ENCODE measurements at regions not wholly inside any gene's neighbourhood (a gene's known extent, or its start where the extent isn't known, plus 50 kb on each side); places are given as distances from the start of the nearest gene placed in this dataset.
"Not testable (repeated sequence)": the region's sequence is repeated elsewhere in the genome, so short reads cannot be mapped to it uniquely, and the experiment has no call there.

GRCh38 chr1:206384029-206384807 lies 86.1 kb upstream of the IKBKE start:
- peak; percentile 20 for TF ChIP-seq CTCF (IDR thresholded peaks at IDR 0.05)
- H3K9me3 ChIP-seq (ENCODE audit: control insufficient read depth, low read length); H3K4me2 ChIP-seq (ENCODE audit: low read length): not testable (repeated sequence)

GRCh38 chr1:206384891-206385290 lies 85.4 kb upstream of the IKBKE start:
- not testable (repeated sequence) for H3K9me3 ChIP-seq (ENCODE audit: control insufficient read depth, low read length); H3K4me1 ChIP-seq; H3K4me3 ChIP-seq (ENCODE audit: low read depth, low read length); H3K4me2 ChIP-seq (ENCODE audit: low read length); H3K36me3 ChIP-seq (ENCODE audit: control insufficient read depth, insufficient read depth, low read length); H3K27me3 ChIP-seq (ENCODE audit: control insufficient read depth, insufficient read depth, low read length); H3K9ac ChIP-seq; H3K79me2 ChIP-seq; H2AFZ ChIP-seq; H3K27ac ChIP-seq

More at GRCh38 chr1:206384029-206384807, 86.1 kb upstream of the IKBKE start:
- H3K27me3 ChIP-seq (ENCODE audit: control insufficient read depth, insufficient read depth, low read length); H3K79me2 ChIP-seq; H3K27ac ChIP-seq; H3K4me3 ChIP-seq (ENCODE audit: low read depth, low read length); H3K4me1 ChIP-seq; H3K36me3 ChIP-seq (ENCODE audit: control insufficient read depth, insufficient read depth, low read length); H3K9ac ChIP-seq; H2AFZ ChIP-seq: not testable (repeated sequence)

- not testable (repeated sequence) for H2AFZ ChIP-seq; H3K27ac ChIP-seq; H3K9me3 ChIP-seq (ENCODE audit: control insufficient read depth, low read length); H3K4me1 ChIP-seq; H3K36me3 ChIP-seq (ENCODE audit: control insufficient read depth, insufficient read depth, low read length); H3K4me2 ChIP-seq (ENCODE audit: low read length); H3K27me3 ChIP-seq (ENCODE audit: control insufficient read depth, insufficient read depth, low read length); H3K4me3 ChIP-seq (ENCODE audit: low read depth, low read length); H3K79me2 ChIP-seq; H3K9ac ChIP-seq
Measured at GRCh38 chr1:206387631-206388030, 82.6 kb upstream of the IKBKE start.

- not testable (repeated sequence) for H3K27ac ChIP-seq; H3K9ac ChIP-seq; H3K4me2 ChIP-seq (ENCODE audit: low read length); H3K4me3 ChIP-seq (ENCODE audit: low read depth, low read length); H3K36me3 ChIP-seq (ENCODE audit: control insufficient read depth, insufficient read depth, low read length); H3K9me3 ChIP-seq (ENCODE audit: control insufficient read depth, low read length); H3K79me2 ChIP-seq; H3K27me3 ChIP-seq (ENCODE audit: control insufficient read depth, insufficient read depth, low read length); H3K4me1 ChIP-seq; H2AFZ ChIP-seq
Measured at GRCh38 chr1:206391903-206392302, 78.4 kb upstream of the IKBKE start.

GRCh38 chr1:206397501-206397900 lies 72.8 kb upstream of the IKBKE start:
- H3K27ac ChIP-seq; H3K4me3 ChIP-seq (ENCODE audit: low read depth, low read length); H3K36me3 ChIP-seq (ENCODE audit: control insufficient read depth, insufficient read depth, low read length); H3K9me3 ChIP-seq (ENCODE audit: control insufficient read depth, low read length); H3K4me2 ChIP-seq (ENCODE audit: low read length); H3K9ac ChIP-seq; H3K79me2 ChIP-seq; H2AFZ ChIP-seq; H3K27me3 ChIP-seq (ENCODE audit: control insufficient read depth, insufficient read depth, low read length); H3K4me1 ChIP-seq: not testable (repeated sequence)

GRCh38 chr1:206398261-206398660 lies 72.0 kb upstream of the IKBKE start:
- H3K36me3 ChIP-seq (ENCODE audit: control insufficient read depth, insufficient read depth, low read length); H3K4me3 ChIP-seq (ENCODE audit: low read depth, low read length); H3K27me3 ChIP-seq (ENCODE audit: control insufficient read depth, insufficient read depth, low read length); H3K4me2 ChIP-seq (ENCODE audit: low read length); H2AFZ ChIP-seq; H3K79me2 ChIP-seq; H3K4me1 ChIP-seq; H3K9me3 ChIP-seq (ENCODE audit: control insufficient read depth, low read length); H3K27ac ChIP-seq; H3K9ac ChIP-seq: not testable (repeated sequence)

- not testable (repeated sequence) for H3K9ac ChIP-seq; H3K79me2 ChIP-seq; H3K27ac ChIP-seq; H3K36me3 ChIP-seq (ENCODE audit: control insufficient read depth, insufficient read depth, low read length); H3K4me3 ChIP-seq (ENCODE audit: low read depth, low read length); H3K4me1 ChIP-seq; H3K27me3 ChIP-seq (ENCODE audit: control insufficient read depth, insufficient read depth, low read length); H2AFZ ChIP-seq; H3K9me3 ChIP-seq (ENCODE audit: control insufficient read depth, low read length); H3K4me2 ChIP-seq (ENCODE audit: low read length)
Measured at GRCh38 chr1:206403612-206404307, 66.5 kb upstream of the IKBKE start.

GRCh38 chr1:206404309-206405027 lies 65.8 kb upstream of the IKBKE start:
- not testable (repeated sequence) for H3K27ac ChIP-seq; H3K9ac ChIP-seq; H3K79me2 ChIP-seq; H2AFZ ChIP-seq; H3K36me3 ChIP-seq (ENCODE audit: control insufficient read depth, insufficient read depth, low read length); H3K4me1 ChIP-seq; H3K4me3 ChIP-seq (ENCODE audit: low read depth, low read length); H3K9me3 ChIP-seq (ENCODE audit: control insufficient read depth, low read length); H3K4me2 ChIP-seq (ENCODE audit: low read length); H3K27me3 ChIP-seq (ENCODE audit: control insufficient read depth, insufficient read depth, low read length)

- not testable (repeated sequence) for H3K36me3 ChIP-seq (ENCODE audit: control insufficient read depth, insufficient read depth, low read length); H3K9me3 ChIP-seq (ENCODE audit: control insufficient read depth, low read length); H3K79me2 ChIP-seq; H2AFZ ChIP-seq; H3K9ac ChIP-seq; H3K27ac ChIP-seq; H3K4me1 ChIP-seq; H3K4me3 ChIP-seq (ENCODE audit: low read depth, low read length); H3K4me2 ChIP-seq (ENCODE audit: low read length); H3K27me3 ChIP-seq (ENCODE audit: control insufficient read depth, insufficient read depth, low read length)
Measured at GRCh38 chr1:206405282-206405681, 65.0 kb upstream of the IKBKE start.

Measured in parathyroid adenoma (tissue), 2 donors.